Loucy (cell line): ENCODE measurements at regions not wholly inside any gene's neighbourhood (a gene's known extent, or its start where the extent isn't known, plus 50 kb on each side); places are given as distances from the start of the nearest gene placed in this dataset.

Source experiments
- H2AFZ ChIP-seq: fragments of 200-600 bp; sonication (generic); 2 replicates; pipeline ENCODE4 v1.6.0; 2016; ENCODE audit warnings: antibody characterized with exemption, mild to moderate bottlenecking, low read length, moderate library complexity
- H3F3A ChIP-seq: fragments of 200-600 bp; 2 replicates; pipeline ENCODE4 v1.6.0; 2016; ENCODE audit warnings: antibody characterized with exemption, low read depth, mild to moderate bottlenecking
- H3K27me3 ChIP-seq: fragments of 200-600 bp; sonication (generic); 2 replicates; pipeline ENCODE4 v1.6.1; 2014; ENCODE audit warnings: low read length, mild to moderate bottlenecking; ENCODE audit not compliant: insufficient read depth, poor library complexity, severe bottlenecking
- H3K36me3 ChIP-seq: fragments of 200-600 bp; sonication (generic); 2 replicates; pipeline ENCODE4 v1.6.1; 2016; ENCODE audit warnings: low read length; ENCODE audit not compliant: insufficient read depth
- H3K4me1 ChIP-seq: fragments of 200-600 bp; sonication (generic); 2 replicates; pipeline ENCODE4 v1.5.1; 2014; ENCODE audit warnings: low read length, mild to moderate bottlenecking; ENCODE audit not compliant: insufficient read depth, poor library complexity, severe bottlenecking
- H3K4me2 ChIP-seq: fragments of 200-600 bp; sonication (generic); 2 replicates; pipeline ENCODE4 v1.6.0; 2014; ENCODE audit warnings: antibody characterized with exemption, low read length, low read depth, mild to moderate bottlenecking; ENCODE audit not compliant: poor library complexity, severe bottlenecking
- H3K4me3 ChIP-seq: fragments of 200-600 bp; sonication (generic); 2 replicates; pipeline ENCODE4 v1.5.1; 2014; ENCODE audit warnings: low read length, mild to moderate bottlenecking, mixed read lengths; ENCODE audit not compliant: poor library complexity, severe bottlenecking
- H3K79me2 ChIP-seq: fragments of 200-600 bp; sonication (generic); 2 replicates; pipeline ENCODE4 v1.6.1; 2014; ENCODE audit warnings: low read length; ENCODE audit not compliant: insufficient read depth
- H3K9ac ChIP-seq: fragments of 200-600 bp; sonication (generic); 2 replicates; pipeline ENCODE4 v1.6.0; 2014; ENCODE audit warnings: mild to moderate bottlenecking, low read depth, low read length, moderate library complexity; ENCODE audit not compliant: poor library complexity, severe bottlenecking
- H3K9me2 ChIP-seq: fragments of 200-600 bp; sonication (generic); replicated peaks from 2 replicates; pipeline ENCODE4 v1.6.1; 2016; ENCODE audit warnings: low read depth, low read length, mixed read lengths
- H3K9me3 ChIP-seq: fragments of 200-600 bp; sonication (generic); 2 replicates; pipeline ENCODE4 v1.6.1; 2014; ENCODE audit warnings: mild to moderate bottlenecking, antibody characterized with exemption, low read length, low read depth; ENCODE audit not compliant: insufficient read depth
- H4K20me1 ChIP-seq: fragments of 200-600 bp; sonication (generic); 2 replicates; pipeline ENCODE4 v1.6.0; 2014; ENCODE audit warnings: antibody characterized with exemption, low read length, mild to moderate bottlenecking; ENCODE audit not compliant: insufficient read depth, poor library complexity, severe bottlenecking
- CTCF ChIP-seq: fragments of 200-600 bp; sonication (generic); conservative IDR thresholded peaks from 2 replicates; pipeline ENCODE4 v1.5.1; 2014; ENCODE audit warnings: mild to moderate bottlenecking, antibody characterized with exemption, low read length
- EZH2phosphoT487 ChIP-seq: fragments of 200-600 bp; IDR thresholded peaks from 2 replicates; pipeline ENCODE4 v1.6.1; 2018; ENCODE audit warnings: antibody characterized with exemption, mild to moderate bottlenecking, moderate library complexity, borderline replicate concordance

- no peaks in the 10 kb centered on the region for H3K9me3 ChIP-seq
- no peaks in the 10 kb centered on the region for H4K20me1 ChIP-seq
- H3K36me3 ChIP-seq = no peaks in the 10 kb centered on the region
- H3K27me3 ChIP-seq = no peaks in the 10 kb centered on the region
- no peak overlapping the region for H3K4me3 ChIP-seq
- no peak overlapping the region for H2AFZ ChIP-seq
- no peaks in the 10 kb centered on the region for H3K79me2 ChIP-seq
- no peaks in the 10 kb centered on the region for H3F3A ChIP-seq
- no peaks in the 10 kb centered on the region for H3K9me2 ChIP-seq
- TF ChIP-seq CTCF (no peak), EZH2phosphoT487 (no peak)
- no peak overlapping the region for H3K4me2 ChIP-seq
- no peak overlapping the region for H3K9ac ChIP-seq
- peaks cover 14% of the 10 kb centered on the region for H3K4me1 ChIP-seq
Observed at GRCh38 chr5:57319628-57320027, 145.8 kb downstream of the GPBP1 start.

GRCh38 chr5:57318251-57318650 is 144.4 kb downstream of the GPBP1 start:
- no peaks in the 10 kb centered on the region for H3K9me2 ChIP-seq
- H3K27me3 ChIP-seq = no peaks in the 10 kb centered on the region
- H2AFZ ChIP-seq = no peak overlapping the region
- peaks cover 9% of the 10 kb centered on the region for H3K4me1 ChIP-seq
- H3K9ac ChIP-seq = no peak overlapping the region
- no peaks in the 10 kb centered on the region for H3K9me3 ChIP-seq
- no peak overlapping the region for H3K4me2 ChIP-seq
- no peak overlapping the region for H3K4me3 ChIP-seq
- H3K36me3 ChIP-seq = no peaks in the 10 kb centered on the region
- no peaks in the 10 kb centered on the region for H3F3A ChIP-seq
- TF ChIP-seq CTCF (no peak), EZH2phosphoT487 (no peak)
- no peaks in the 10 kb centered on the region for H3K79me2 ChIP-seq
- H4K20me1 ChIP-seq = no peaks in the 10 kb centered on the region

- no peak overlapping the region for H3K4me3 ChIP-seq
- no peak overlapping the region for H3K4me2 ChIP-seq
- peaks cover 9% of the 10 kb centered on the region for H3K4me1 ChIP-seq
- no peaks in the 10 kb centered on the region for H3K79me2 ChIP-seq
- H3K9ac ChIP-seq = no peak overlapping the region
- no peaks in the 10 kb centered on the region for H3F3A ChIP-seq
- H3K36me3 ChIP-seq = no peaks in the 10 kb centered on the region
- H4K20me1 ChIP-seq = no peaks in the 10 kb centered on the region
- no peak overlapping the region for H2AFZ ChIP-seq
- H3K9me2 ChIP-seq = no peaks in the 10 kb centered on the region
- H3K27me3 ChIP-seq = no peaks in the 10 kb centered on the region
- TF ChIP-seq CTCF (no peak), EZH2phosphoT487 (no peak)
- no peaks in the 10 kb centered on the region for H3K9me3 ChIP-seq
Observed at GRCh38 chr5:57317341-57317740, 143.5 kb downstream of the GPBP1 start.
